GM12878 (cell line): ENCODE measurements at regions not wholly inside any gene's neighbourhood (a gene's known extent, or its start where the extent isn't known, plus 50 kb on each side); places are given as distances from the start of the nearest gene placed in this dataset.

ENCODE experiments used
- ATAC-seq: fragments of 200-7000 bp; cut with Tn5 transposase; 3 replicates; pipeline ENCODE4 v1.9.1; 2020; ENCODE audit warnings: mild to moderate bottlenecking, moderate library complexity
- BruUV-seq: library from RNA; stranded (reverse); fragments of 400-500 nt; replicated peaks from 2 replicates; lab custom pipeline; 2021; lab: Mats Ljungman, UMichigan
- CTCF ChIA-PET: fragments of 300-600 bp; sonication (Branson Sonifier 250); formaldehyde crosslinking; extraction: SDS; loops from one replicate; lab custom pipeline; 2021; ENCODE audit warnings: inconsistent platforms; lab: Yijun Ruan, JAX
- POLR2A ChIA-PET: fragments of 350-600 bp; formaldehyde crosslinking; extraction: SDS; loops from one replicate; lab custom pipeline; 2021; ENCODE audit warnings: inconsistent platforms; lab: Charles Lee
- RAD21 ChIA-PET: fragments of 300-600 bp; sonication (Branson Sonifier 250); formaldehyde crosslinking; loops from one replicate; lab custom pipeline; 2023; ENCODE audit warnings: antibody characterized with exemption; ENCODE audit not compliant: unreplicated experiment; lab: Charles Lee
- SMC1A ChIA-PET: fragments of 300-600 bp; sonication (Branson Sonifier 250); formaldehyde crosslinking; loops from one replicate; lab custom pipeline; 2023; ENCODE audit not compliant: unreplicated experiment, uncharacterized antibody; lab: Charles Lee
- DNase-seq: peaks from one replicate; pipeline ENCODE4 v3.0.0-alpha.2; 2011; ENCODE audit warnings: low read depth, low spot score
- FAIRE-seq: peaks from 3 replicates; lab custom pipeline; 2011; peaks lifted over from hg19 to GRCh38; lab: Jason Lieb, UNC
- H2AFZ ChIP-seq: 2 replicates; pipeline ENCODE4 v1.6.0; 2011; ENCODE audit warnings: low read depth, low read length, control low read depth; ENCODE audit not compliant: control insufficient read depth
- H3K27ac ChIP-seq: 2 replicates; pipeline ENCODE4 v1.5.1; 2011; ENCODE audit warnings: control low read depth; ENCODE audit not compliant: control insufficient read depth, insufficient read depth
- H3K27me3 ChIP-seq, 2 experiments: replicated peaks in 1 of 2; 2 replicates each; pipeline versions ENCODE4 v1.6.0 to v1.6.1; 2011; ENCODE audit warnings: low read length in 1 of 2; ENCODE audit not compliant: control insufficient read depth in 2 of 2, insufficient read depth in 2 of 2
- H3K36me3 ChIP-seq, 2 experiments: 2 replicates each; pipeline ENCODE4 v1.5.1; 2011; ENCODE audit warnings: low read length in 1 of 2; ENCODE audit not compliant: control insufficient read depth in 2 of 2, insufficient read depth in 2 of 2
- H3K4me1 ChIP-seq: 2 replicates; pipeline ENCODE4 v1.6.1; 2011; ENCODE audit warnings: mild to moderate bottlenecking, low read length, moderate library complexity, mixed read lengths; ENCODE audit not compliant: control insufficient read depth, insufficient read depth
- H3K4me2 ChIP-seq: 2 replicates; pipeline ENCODE4 v1.6.0; 2011; ENCODE audit warnings: control low read depth; ENCODE audit not compliant: control insufficient read depth, insufficient read depth
- H3K4me3 ChIP-seq: fragments of 200-600 bp; sonication (generic); 2 replicates; pipeline ENCODE4 v1.5.1; 2016
- H3K79me2 ChIP-seq: 2 replicates; pipeline ENCODE4 v1.6.0; 2011; ENCODE audit warnings: low read length; ENCODE audit not compliant: control insufficient read depth, insufficient read depth
- H3K9ac ChIP-seq: 2 replicates; pipeline ENCODE4 v1.8.0; 2011; ENCODE audit warnings: low read length, control low read depth, mixed read lengths; ENCODE audit not compliant: control insufficient read depth, insufficient read depth
- H3K9me3 ChIP-seq: replicated peaks from 3 replicates; pipeline ENCODE4 v1.5.1; 2011; ENCODE audit warnings: mild to moderate bottlenecking, low read length; ENCODE audit not compliant: control insufficient read depth, insufficient read depth
- H4K20me1 ChIP-seq: 2 replicates; pipeline ENCODE4 v1.6.0; 2011; ENCODE audit not compliant: control insufficient read depth, insufficient read depth
- RCOR1 ChIP-seq: conservative IDR thresholded peaks from 2 replicates; pipeline ENCODE4 v1.6.1; 2012; ENCODE audit warnings: low read depth, low read length, improper control_type of control experiment
- SPI1 ChIP-seq: IDR thresholded peaks from 2 replicates; pipeline ENCODE4 v1.6.1; 2011; ENCODE audit warnings: low read depth, mild to moderate bottlenecking, low read length, moderate library complexity, borderline replicate concordance; ENCODE audit not compliant: insufficient read depth
- ZNF274 ChIP-seq: IDR thresholded peaks from one replicate; pipeline ENCODE4 v1.8.0; 2011; ENCODE audit not compliant: insufficient read length, insufficient read depth
- WGBS: methylation state at CpG from one replicate; pipeline ENCODE4 v1.1.6; 2016; ENCODE audit warnings: low lambda C conversion rate; ENCODE audit not compliant: insufficient replicate concordance, insufficient coverage; ENCODE audit errors: missing lambda C conversion rate; 5-methylcytosine and 5-hydroxymethylcytosine counted together
- in situ Hi-C: fragments of 300-500 bp; cut with MboI; formaldehyde crosslinking; loops from 9 replicates; pipeline ENCODE4 v1.14.3; 2018; ENCODE audit warnings: mixed read lengths
- intact Hi-C: fragments of 100-400 bp; cut with micrococcal nuclease; formaldehyde crosslinking; loops from one replicate; pipeline ENCODE4 v1.14.2; 2022; ENCODE audit not compliant: unreplicated experiment

DNA sequence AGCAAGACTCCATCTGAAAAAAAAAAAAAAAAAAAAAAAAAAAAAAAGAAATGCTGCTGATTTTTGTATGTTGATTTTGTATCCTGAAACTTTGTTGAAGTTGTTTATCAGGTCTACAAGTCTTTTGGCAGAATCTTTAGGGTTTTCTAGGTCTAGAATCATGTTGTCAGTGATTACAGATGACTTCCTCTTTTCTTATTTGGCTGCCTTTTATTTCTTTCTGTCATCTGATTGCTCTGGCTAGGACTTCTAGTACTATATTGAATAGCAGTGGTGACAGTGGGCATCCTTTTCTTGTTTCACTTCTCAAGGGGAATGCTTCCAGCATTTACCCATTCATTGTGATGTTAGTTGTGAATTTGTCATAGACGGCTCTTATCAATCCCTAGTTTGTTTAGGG lies 334.4 kb downstream of the SPRY1 start:
- Histone ChIP-seq H3K4me2 (no peak overlapping the region), H3K9me3 (no peaks in the 10 kb centered on the region), H3K4me1 (no peaks in the 10 kb centered on the region), H3K4me3 (no peak overlapping the region), H3K79me2 (no peaks in the 10 kb centered on the region), H3K27ac (no peak overlapping the region), H4K20me1 (no peaks in the 10 kb centered on the region), H3K27me3 (no peaks in the 10 kb centered on the region), H3K36me3 (no peaks in the 10 kb centered on the region), H3K9ac (no peak overlapping the region), H2AFZ (no peak overlapping the region)
- in situ Hi-C loops = no loop called here
- ChIA-PET RAD21 (no interaction called here), POLR2A (no interaction called here), SMC1A (no interaction called here), CTCF (no interaction called here)
- no peak for ATAC-seq
- 53% methylated on average over 1 of the region's 1 CpG for WGBS
- TF ChIP-seq RCOR1 = no peak
- TF ChIP-seq SPI1 = peak; percentile 57; the same call in 1 of the 2 replicates
- DNase-seq = no peak
- no TSS peak for BruUV-seq
- intact Hi-C loops = no loop called here
- no peak for FAIRE-seq

DNA sequence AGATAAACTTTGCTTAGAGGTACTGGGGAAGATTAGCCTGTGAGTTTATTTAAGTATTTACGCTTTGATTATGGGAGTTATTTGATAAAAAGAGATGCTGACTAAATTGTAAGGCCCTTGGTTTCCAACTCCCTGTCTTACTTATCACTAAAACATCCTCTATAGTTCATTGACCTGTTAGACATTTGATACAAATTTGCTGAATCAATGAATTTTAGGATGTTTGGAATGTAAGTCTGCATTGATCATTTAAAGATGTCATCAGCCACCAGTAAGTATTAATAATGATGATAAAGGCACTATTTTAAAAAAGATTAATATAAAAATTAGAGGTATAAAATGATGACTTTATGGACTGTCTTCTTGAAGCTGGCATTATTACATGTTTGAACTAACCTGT lies 340.6 kb downstream of the SPRY1 start:
- ChIA-PET RAD21 (no interaction called here), SMC1A (no interaction called here), POLR2A (no interaction called here), CTCF (no interaction called here)
- Histone ChIP-seq H3K27me3 (no peaks in the 10 kb centered on the region), H3K4me3 (no peak overlapping the region), H3K27ac (no peak overlapping the region), H3K9ac (no peak overlapping the region), H3K9me3 (no peaks in the 10 kb centered on the region), H3K4me1 (no peaks in the 10 kb centered on the region), H3K79me2 (no peaks in the 10 kb centered on the region), H4K20me1 (no peaks in the 10 kb centered on the region), H3K36me3 (no peaks in the 10 kb centered on the region), H2AFZ (no peak overlapping the region), H3K4me2 (no peak overlapping the region)
- FAIRE-seq = no peak
- no TSS peak for BruUV-seq
- 41% methylated on average over 1 of the region's 1 CpG for WGBS
- intact Hi-C loops (no loop called here), in situ Hi-C loops (no loop called here)
- TF ChIP-seq ZNF274 = no peak
- no peak for ATAC-seq
- no peak for DNase-seq
